CD4-positive, alpha-beta T cell (primary cell): ENCODE measurements at regions not wholly inside any gene's neighbourhood (a gene's known extent, or its start where the extent isn't known, plus 50 kb on each side); places are given as distances from the start of the nearest gene placed in this dataset.

Experiments used
- ATAC-seq: fragments of 200-7000 bp; cut with Tn5 transposase; one replicate; pipeline ENCODE4 v1.10.0; 2022; ENCODE audit warnings: mild to moderate bottlenecking; ENCODE audit not compliant: poor library complexity
- CTCF ChIA-PET: fragments of 350-600 bp; sonication (Branson Sonifier 250); formaldehyde crosslinking; loops from one replicate; lab custom pipeline; 2021; ENCODE audit warnings: antibody characterized with exemption, inconsistent platforms; lab: Charles Lee
- POLR2A ChIA-PET: fragments of 350-600 bp; sonication (Branson Sonifier 250); formaldehyde crosslinking; loops from one replicate; lab custom pipeline; 2021; ENCODE audit warnings: antibody characterized with exemption, inconsistent platforms; lab: Charles Lee
- DNase-seq, 14 experiments: peaks; one replicate each; pipeline ENCODE4 v3.0.0-alpha.2; 2013 to 2020; ENCODE audit warnings: mixed read lengths in 2 of 14
- H3K27ac ChIP-seq, 2 donors: one replicate each; pipeline versions ENCODE4 v1.5.1 to v1.7.0; 2013; ENCODE audit warnings: low read length in 2 of 2, low read depth in 1 of 2, mild to moderate bottlenecking in 1 of 2
- H3K27me3 ChIP-seq, 2 experiments: 1 replicate in 1 of 2; 2 replicates in 1 of 2; pipeline versions ENCODE4 v1.6.1 to v1.7.0; 2013; ENCODE audit warnings: low read length in 2 of 2, control low read depth in 1 of 2, mild to moderate bottlenecking in 1 of 2, moderate library complexity in 1 of 2; ENCODE audit not compliant: insufficient read depth in 2 of 2, control insufficient read depth in 1 of 2
- H3K36me3 ChIP-seq: one replicate; pipeline ENCODE4 v1.6.1; 2013; ENCODE audit warnings: low read length, control low read depth; ENCODE audit not compliant: insufficient read depth
- H3K4me1 ChIP-seq: one replicate; pipeline ENCODE4 v1.6.1; 2013; ENCODE audit warnings: low read length, control low read depth; ENCODE audit not compliant: insufficient read depth
- H3K4me3 ChIP-seq: one replicate; pipeline ENCODE4 v1.5.1; 2013; ENCODE audit warnings: mild to moderate bottlenecking, low read length, moderate library complexity
- H3K9me3 ChIP-seq, 2 experiments: 1 replicate in 1 of 2; 2 replicates in 1 of 2; pipeline versions ENCODE4 v1.6.1 to v1.7.0; 2013; ENCODE audit warnings: low read length in 2 of 2, mild to moderate bottlenecking in 2 of 2, control low read depth in 1 of 2, moderate library complexity in 1 of 2; ENCODE audit not compliant: control insufficient read depth in 1 of 2, insufficient read depth in 1 of 2
- H3K27ac Mint-ChIP-seq: one replicate; pipeline ENCODE4 v1.8.0; 2020; ENCODE audit warnings: mixed read lengths
- H3K27me3 Mint-ChIP-seq: one replicate; pipeline ENCODE4 v1.8.0; 2021; ENCODE audit warnings: mixed read lengths
- H3K36me3 Mint-ChIP-seq: one replicate; pipeline ENCODE4 v1.8.0; 2021; ENCODE audit warnings: low read depth, mixed read lengths
- H3K4me1 Mint-ChIP-seq: one replicate; pipeline ENCODE4 v1.8.0; 2021; ENCODE audit warnings: low read depth, mixed read lengths
- H3K4me3 Mint-ChIP-seq: one replicate; pipeline ENCODE4 v1.8.0; 2020; ENCODE audit warnings: mild to moderate bottlenecking, mixed read lengths
- H3K9me3 Mint-ChIP-seq: one replicate; pipeline ENCODE4 v1.8.0; 2020; ENCODE audit warnings: mixed read lengths
- intact Hi-C, 2 experiments: fragments of 100-400 bp; cut with DNase I in 1 of 2; cut with micrococcal nuclease in 1 of 2; formaldehyde crosslinking; loops; one replicate each; pipeline versions ENCODE4 v1.15.1 to v1.9.0; 2023 to 2025; cut with DNase I, micrococcal nuclease
- TF ChIP-seq, protein P1 (sequence below): fragments of 200-600 bp; IDR thresholded peaks from one replicate; pipeline ENCODE4 v1.8.0; 2022; ENCODE audit warnings: antibody characterized with exemption, mild to moderate bottlenecking

DNA sequence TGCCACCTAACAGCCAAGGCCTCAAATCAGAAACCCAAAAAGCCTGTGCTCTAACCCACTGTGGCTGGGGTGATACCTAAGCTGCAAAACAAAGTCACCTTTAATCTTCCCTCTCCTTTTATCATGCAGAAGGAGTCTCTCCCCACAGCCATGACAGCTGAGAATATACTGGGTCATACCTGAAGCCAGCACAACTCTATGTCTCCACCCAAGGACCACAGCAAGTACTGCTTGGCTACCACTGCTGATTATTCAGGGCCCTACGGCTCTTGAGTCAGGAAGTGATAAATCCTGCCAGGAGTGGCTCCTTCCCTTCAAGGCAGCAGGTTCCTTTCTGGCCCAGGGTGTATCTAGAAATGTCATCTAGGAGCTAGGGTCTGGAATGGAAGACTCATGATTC, 151.5 kb upstream of the TOM1L1 start:
- Mint-ChIP-seq H3K27me3 (no peaks in the 10 kb centered on the region), H3K27ac (no peak overlapping the region), H3K9me3 (peaks cover 15% of the 10 kb centered on the region), H3K4me1 (no peaks in the 10 kb centered on the region), H3K36me3 (no peaks in the 10 kb centered on the region), H3K4me3 (no peak overlapping the region)
- ChIA-PET CTCF (no interaction called here), POLR2A (no interaction called here)
- Histone ChIP-seq H3K9me3 (peaks cover 0 to 1% of the 10 kb centered on the region in 2 experiments), H3K27ac (no peak overlapping the region), H3K4me1 (no peaks in the 10 kb centered on the region), H3K36me3 (no peaks in the 10 kb centered on the region), H3K4me3 (no peak overlapping the region), H3K27me3 (no peaks in the 10 kb centered on the region)
- no peak for ATAC-seq
- TF ChIP-seq, protein P1, sequence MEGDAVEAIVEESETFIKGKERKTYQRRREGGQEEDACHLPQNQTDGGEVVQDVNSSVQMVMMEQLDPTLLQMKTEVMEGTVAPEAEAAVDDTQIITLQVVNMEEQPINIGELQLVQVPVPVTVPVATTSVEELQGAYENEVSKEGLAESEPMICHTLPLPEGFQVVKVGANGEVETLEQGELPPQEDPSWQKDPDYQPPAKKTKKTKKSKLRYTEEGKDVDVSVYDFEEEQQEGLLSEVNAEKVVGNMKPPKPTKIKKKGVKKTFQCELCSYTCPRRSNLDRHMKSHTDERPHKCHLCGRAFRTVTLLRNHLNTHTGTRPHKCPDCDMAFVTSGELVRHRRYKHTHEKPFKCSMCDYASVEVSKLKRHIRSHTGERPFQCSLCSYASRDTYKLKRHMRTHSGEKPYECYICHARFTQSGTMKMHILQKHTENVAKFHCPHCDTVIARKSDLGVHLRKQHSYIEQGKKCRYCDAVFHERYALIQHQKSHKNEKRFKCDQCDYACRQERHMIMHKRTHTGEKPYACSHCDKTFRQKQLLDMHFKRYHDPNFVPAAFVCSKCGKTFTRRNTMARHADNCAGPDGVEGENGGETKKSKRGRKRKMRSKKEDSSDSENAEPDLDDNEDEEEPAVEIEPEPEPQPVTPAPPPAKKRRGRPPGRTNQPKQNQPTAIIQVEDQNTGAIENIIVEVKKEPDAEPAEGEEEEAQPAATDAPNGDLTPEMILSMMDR = no peak
- no peak for DNase-seq
- intact Hi-C loops = no loop called here

DNA sequence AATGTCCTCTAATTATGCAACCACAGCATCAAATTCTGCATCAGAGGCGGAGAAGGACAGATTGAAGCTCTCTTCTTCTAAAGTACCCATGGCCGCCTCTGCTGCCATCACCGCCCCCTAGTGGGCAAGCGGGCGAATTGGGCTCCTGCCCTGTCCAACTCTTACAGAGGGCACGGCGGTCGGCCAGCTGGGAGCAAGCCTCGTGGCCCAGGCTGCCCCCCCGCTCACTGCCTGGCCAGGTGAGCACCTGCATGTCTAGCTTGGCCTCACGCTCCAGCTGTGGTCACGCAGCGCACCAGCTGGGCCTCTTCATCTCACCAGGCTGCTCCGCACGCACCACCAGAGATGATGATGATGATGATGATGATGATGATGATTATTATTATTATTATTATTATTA, 146.1 kb upstream of the TOM1L1 start:
- H3K4me1 ChIP-seq = no peaks in the 10 kb centered on the region
- POLR2A ChIA-PET = no interaction called here
- CTCF ChIA-PET = no interaction called here
- H3K9me3 Mint-ChIP-seq = peaks cover 8% of the 10 kb centered on the region
- H3K27me3 ChIP-seq = no peaks in the 10 kb centered on the region
- H3K27ac Mint-ChIP-seq = no peak overlapping the region
- no peaks in the 10 kb centered on the region for H3K27me3 Mint-ChIP-seq
- no peak overlapping the region for H3K4me3 Mint-ChIP-seq
- no peaks in the 10 kb centered on the region for H3K4me1 Mint-ChIP-seq
- peaks cover 0 to 4% of the 10 kb centered on the region in 2 experiments for H3K9me3 ChIP-seq
- H3K36me3 Mint-ChIP-seq = no peaks in the 10 kb centered on the region
- TF ChIP-seq, protein P1 = no peak
- H3K27ac ChIP-seq = no peak overlapping the region
- H3K36me3 ChIP-seq = no peaks in the 10 kb centered on the region
- DNase-seq (peak in 1 of 14 experiments; percentile 5), ATAC-seq (no peak)
- intact Hi-C loops = no loop called here
- H3K4me3 ChIP-seq = no peak overlapping the region

DNA sequence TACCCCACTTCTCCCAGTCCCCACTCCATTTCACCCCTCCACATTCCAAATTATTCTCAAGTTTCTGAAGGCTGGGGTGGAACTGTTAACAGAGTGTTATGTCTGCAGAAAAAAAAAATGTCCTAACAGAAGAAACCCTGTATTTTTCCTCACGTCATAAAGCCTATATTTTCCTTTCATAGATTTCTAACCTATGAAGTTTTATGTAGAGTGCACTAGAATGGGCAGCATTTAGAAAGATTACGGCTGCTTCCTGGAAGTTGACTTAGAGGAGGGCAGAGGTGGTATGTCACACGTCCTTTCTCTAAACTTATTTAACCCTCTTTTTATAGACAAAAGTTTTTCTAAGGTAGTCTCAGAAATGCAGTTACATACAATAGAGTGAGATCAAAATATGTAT, 139.8 kb upstream of the TOM1L1 start:
- intact Hi-C loops = no loop called here
- no peaks in the 10 kb centered on the region for H3K27me3 ChIP-seq
- H3K9me3 Mint-ChIP-seq = peaks cover 8% of the 10 kb centered on the region
- H3K4me1 Mint-ChIP-seq = no peaks in the 10 kb centered on the region
- DNase-seq (no peak), ATAC-seq (no peak)
- H3K9me3 ChIP-seq = peaks cover 0 to 4% of the 10 kb centered on the region in 2 experiments
- no peak overlapping the region for H3K27ac Mint-ChIP-seq
- TF ChIP-seq, protein P1 = no peak
- POLR2A ChIA-PET = no interaction called here
- H3K36me3 ChIP-seq = no peaks in the 10 kb centered on the region
- no peak overlapping the region for H3K4me3 Mint-ChIP-seq
- H3K27ac ChIP-seq = no peak overlapping the region
- H3K4me3 ChIP-seq = no peak overlapping the region
- no peaks in the 10 kb centered on the region for H3K4me1 ChIP-seq
- H3K27me3 Mint-ChIP-seq = no peaks in the 10 kb centered on the region
- CTCF ChIA-PET = interaction anchor here (0.9 kb wide), 1 partner anchor 9 kb away, joined by 3 read pairs; no protein-coding TSS in a partner anchor
- H3K36me3 Mint-ChIP-seq = no peaks in the 10 kb centered on the region
